Lower leg skin (tissue), 3 donors: ENCODE measurements at regions not wholly inside any gene's neighbourhood (a gene's known extent, or its start where the extent isn't known, plus 50 kb on each side); places are given as distances from the start of the nearest gene placed in this dataset.

ENCODE experiments used
- CTCF ChIP-seq, 3 donors: fragments of 450-650 bp; IDR thresholded peaks; one replicate each; pipeline ENCODE4 v1.5.1; 2016; ENCODE audit warnings: antibody characterized with exemption in 3 of 3, mild to moderate bottlenecking in 3 of 3, moderate library complexity in 2 of 3
- POLR2A ChIP-seq, 2 donors: fragments of 450-650 bp; IDR thresholded peaks; one replicate each; pipeline ENCODE4 v1.6.1; 2016 to 2017; ENCODE audit warnings: antibody characterized with exemption in 2 of 2, mild to moderate bottlenecking in 1 of 2, moderate library complexity in 1 of 2

- TF ChIP-seq CTCF (IDR thresholded peaks at IDR 0.05), result no peak
- TF ChIP-seq POLR2A (IDR thresholded peaks at IDR 0.05), result no peak
Observed at GRCh38 chr5:68116868-68117411, 98.6 kb upstream of the PIK3R1 start.
